Calu3 (cell line): ENCODE measurements at regions not wholly inside any gene's neighbourhood (a gene's known extent, or its start where the extent isn't known, plus 50 kb on each side); places are given as distances from the start of the nearest gene placed in this dataset.
"Not testable (repeated sequence)": the region's sequence is repeated elsewhere in the genome, so short reads cannot be mapped to it uniquely, and the experiment has no call there.

ENCODE experiments used
- BruUV-seq: library from RNA; stranded (reverse); fragments of 400-500 nt; replicated peaks from 2 replicates; lab custom pipeline; 2021; lab: Mats Ljungman, UMichigan
- CTCF ChIA-PET: fragments of 300-600 bp; sonication (Branson Sonifier 250); formaldehyde crosslinking; loops from one replicate; lab custom pipeline; 2022; ENCODE audit warnings: antibody characterized with exemption; lab: Charles Lee
- DNase-seq: peaks from one replicate; pipeline ENCODE4 v3.0.0; 2022
- H3K27ac Mint-ChIP-seq: one replicate; pipeline ENCODE4 v1.8.0; 2022; ENCODE audit warnings: mixed read lengths; ENCODE audit not compliant: unreplicated experiment
- H3K27me3 Mint-ChIP-seq: one replicate; pipeline ENCODE4 v1.8.0; 2022; ENCODE audit warnings: mixed read lengths; ENCODE audit not compliant: unreplicated experiment
- H3K36me3 Mint-ChIP-seq: one replicate; pipeline ENCODE4 v1.8.0; 2022; ENCODE audit warnings: mild to moderate bottlenecking, moderate library complexity, mixed read lengths; ENCODE audit not compliant: insufficient read depth, unreplicated experiment
- H3K4me1 Mint-ChIP-seq: one replicate; pipeline ENCODE4 v1.8.0; 2022; ENCODE audit warnings: mild to moderate bottlenecking, low read depth, mixed read lengths; ENCODE audit not compliant: unreplicated experiment
- H3K4me3 Mint-ChIP-seq: one replicate; pipeline ENCODE4 v1.8.0; 2022; ENCODE audit warnings: mild to moderate bottlenecking, low read depth, moderate library complexity, mixed read lengths; ENCODE audit not compliant: unreplicated experiment
- H3K9me3 Mint-ChIP-seq: one replicate; pipeline ENCODE4 v1.8.0; 2022; ENCODE audit warnings: low read depth, mixed read lengths; ENCODE audit not compliant: unreplicated experiment
- intact Hi-C: fragments of 100-400 bp; cut with micrococcal nuclease; formaldehyde crosslinking; loops from one replicate; pipeline ENCODE4 v1.10.0; 2022; ENCODE audit not compliant: unreplicated experiment
- TF ChIP-seq, protein P1 (sequence below): fragments of 200-600 bp; IDR thresholded peaks from one replicate; pipeline ENCODE4 v1.8.0; 2022; ENCODE audit warnings: antibody characterized with exemption; ENCODE audit not compliant: unreplicated experiment

DNA sequence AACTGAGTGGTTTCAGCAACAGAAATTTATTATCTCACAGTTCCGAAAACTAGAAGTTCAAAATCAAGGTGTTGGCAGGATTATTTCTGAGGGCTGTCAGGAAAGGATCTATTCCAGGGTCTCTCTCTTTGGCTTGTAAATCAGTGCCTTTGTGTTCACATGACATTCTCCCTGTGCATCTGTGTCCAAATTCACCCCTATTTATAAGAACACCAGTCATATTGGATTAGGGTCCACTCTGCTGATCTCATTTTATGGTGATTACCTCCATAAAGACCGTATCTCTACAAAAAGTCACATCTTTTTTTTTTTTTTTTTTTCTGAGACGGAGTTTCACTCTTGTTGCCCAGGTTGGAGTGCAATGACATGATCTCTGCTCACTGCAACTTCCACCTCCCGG lies 68.6 kb upstream of the MARCKS start:
- no peak overlapping the region for H3K27ac Mint-ChIP-seq
- no TSS peak for BruUV-seq
- H3K27me3 Mint-ChIP-seq, result no peaks in the 10 kb centered on the region
- H3K9me3 Mint-ChIP-seq, result no peaks in the 10 kb centered on the region
- CTCF ChIA-PET, result no interaction called here
- peaks cover 5% of the 10 kb centered on the region for H3K36me3 Mint-ChIP-seq
- no peak overlapping the region for H3K4me3 Mint-ChIP-seq
- intact Hi-C loops, result loop anchor here (10.0 kb wide), 1 partner anchor 154 kb away; no protein-coding TSS in a partner anchor
- H3K4me1 Mint-ChIP-seq, result peaks cover 6% of the 10 kb centered on the region
- TF ChIP-seq, protein P1, sequence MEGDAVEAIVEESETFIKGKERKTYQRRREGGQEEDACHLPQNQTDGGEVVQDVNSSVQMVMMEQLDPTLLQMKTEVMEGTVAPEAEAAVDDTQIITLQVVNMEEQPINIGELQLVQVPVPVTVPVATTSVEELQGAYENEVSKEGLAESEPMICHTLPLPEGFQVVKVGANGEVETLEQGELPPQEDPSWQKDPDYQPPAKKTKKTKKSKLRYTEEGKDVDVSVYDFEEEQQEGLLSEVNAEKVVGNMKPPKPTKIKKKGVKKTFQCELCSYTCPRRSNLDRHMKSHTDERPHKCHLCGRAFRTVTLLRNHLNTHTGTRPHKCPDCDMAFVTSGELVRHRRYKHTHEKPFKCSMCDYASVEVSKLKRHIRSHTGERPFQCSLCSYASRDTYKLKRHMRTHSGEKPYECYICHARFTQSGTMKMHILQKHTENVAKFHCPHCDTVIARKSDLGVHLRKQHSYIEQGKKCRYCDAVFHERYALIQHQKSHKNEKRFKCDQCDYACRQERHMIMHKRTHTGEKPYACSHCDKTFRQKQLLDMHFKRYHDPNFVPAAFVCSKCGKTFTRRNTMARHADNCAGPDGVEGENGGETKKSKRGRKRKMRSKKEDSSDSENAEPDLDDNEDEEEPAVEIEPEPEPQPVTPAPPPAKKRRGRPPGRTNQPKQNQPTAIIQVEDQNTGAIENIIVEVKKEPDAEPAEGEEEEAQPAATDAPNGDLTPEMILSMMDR, result no peak
- no peak for DNase-seq

DNA sequence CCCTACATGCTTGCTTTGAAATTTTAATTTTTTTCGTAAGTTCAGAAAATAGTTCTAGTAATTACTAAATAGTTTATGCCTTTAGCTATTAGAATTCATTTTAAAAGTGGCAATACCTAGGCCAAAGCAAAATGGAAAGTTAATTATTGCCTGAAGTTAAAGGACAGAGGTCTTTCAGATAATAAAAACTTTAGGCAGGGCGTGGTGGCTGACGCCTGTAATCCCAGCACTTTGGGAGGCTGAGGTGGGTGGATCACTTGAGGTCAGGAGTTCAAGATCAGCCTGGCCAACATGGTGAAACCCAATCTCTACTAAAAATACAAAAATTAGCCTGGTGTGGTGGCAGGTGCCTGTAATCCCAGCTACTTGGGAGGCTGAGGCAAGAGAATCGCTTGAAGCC lies 65.9 kb upstream of the MARCKS start:
- H3K27ac Mint-ChIP-seq, BruUV-seq, H3K9me3 Mint-ChIP-seq, H3K4me3 Mint-ChIP-seq, H3K27me3 Mint-ChIP-seq, H3K36me3 Mint-ChIP-seq, intact Hi-C loops, CTCF ChIA-PET, H3K4me1 Mint-ChIP-seq, DNase-seq: not testable (repeated sequence)

DNA sequence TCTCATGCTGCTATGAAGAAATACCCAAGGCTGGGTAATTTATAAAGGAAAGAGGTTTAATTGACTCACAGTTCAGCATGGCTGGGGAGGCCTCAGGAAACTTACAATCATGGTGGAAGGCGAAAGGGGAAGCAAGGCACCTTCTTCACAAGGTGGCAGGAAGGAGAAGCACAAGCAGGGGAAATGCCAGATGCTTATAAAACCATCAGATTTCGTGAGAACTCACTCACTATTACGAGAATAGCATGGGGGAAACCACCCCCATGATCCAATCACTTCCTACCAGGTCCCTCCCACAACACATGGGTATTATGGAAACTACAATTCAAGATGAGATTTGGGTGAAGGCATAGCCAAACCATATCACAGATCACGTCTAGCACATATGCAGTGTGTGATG lies 61.8 kb upstream of the MARCKS start:
- CTCF ChIA-PET, H3K4me3 Mint-ChIP-seq, H3K36me3 Mint-ChIP-seq, DNase-seq, H3K27me3 Mint-ChIP-seq, intact Hi-C loops, H3K9me3 Mint-ChIP-seq, BruUV-seq, H3K4me1 Mint-ChIP-seq, H3K27ac Mint-ChIP-seq: not testable (repeated sequence)

DNA sequence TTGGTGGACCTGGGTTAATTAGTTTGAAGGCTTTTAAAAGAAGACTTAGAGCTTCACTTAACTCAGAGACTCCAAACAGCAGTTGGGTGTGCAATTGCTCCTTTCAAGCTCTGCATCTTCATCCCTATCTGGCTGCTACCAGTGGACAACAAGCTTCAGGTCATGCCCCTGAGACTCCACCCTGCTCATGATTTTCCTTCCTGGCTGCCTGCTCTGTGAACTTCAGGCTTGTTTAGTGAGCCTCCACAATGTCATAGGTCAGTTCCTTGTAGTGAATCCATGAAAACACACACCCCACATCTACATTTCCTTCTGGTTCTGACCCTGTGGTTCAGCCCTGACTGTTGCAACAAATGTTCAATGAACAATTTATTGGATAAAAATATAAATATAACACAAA lies 61.1 kb upstream of the MARCKS start:
- no peak overlapping the region for H3K4me3 Mint-ChIP-seq
- intact Hi-C loops, result no loop called here
- BruUV-seq, result no TSS peak
- CTCF ChIA-PET, result no interaction called here
- no peak overlapping the region for H3K27ac Mint-ChIP-seq
- H3K4me1 Mint-ChIP-seq, result peaks cover 6% of the 10 kb centered on the region
- no peak for DNase-seq
- H3K9me3 Mint-ChIP-seq, result no peaks in the 10 kb centered on the region
- no peaks in the 10 kb centered on the region for H3K36me3 Mint-ChIP-seq
- TF ChIP-seq, protein P1, result no peak
- no peaks in the 10 kb centered on the region for H3K27me3 Mint-ChIP-seq

DNA sequence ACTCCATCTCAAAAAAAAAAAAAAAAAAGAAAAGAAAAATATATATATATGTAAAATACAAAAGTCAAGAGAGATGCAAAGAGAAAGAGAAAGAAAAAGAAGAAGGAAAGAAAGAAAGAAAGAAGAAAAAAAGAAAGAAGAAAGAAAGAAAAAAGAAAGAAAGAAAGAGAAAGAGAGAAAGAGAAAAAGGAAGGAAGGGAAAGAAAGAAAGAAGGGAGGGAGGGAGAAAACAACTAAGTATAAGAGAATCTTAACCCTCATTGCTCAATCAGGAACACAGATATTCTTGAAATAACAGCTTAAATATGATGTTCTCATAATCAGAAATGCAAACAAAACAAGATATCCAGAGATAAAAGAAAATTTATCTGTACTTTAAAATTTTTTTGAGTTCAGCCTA lies 54.4 kb upstream of the MARCKS start:
- peaks cover 2% of the 10 kb centered on the region for H3K9me3 Mint-ChIP-seq
- TF ChIP-seq, protein P1, result no peak
- no peaks in the 10 kb centered on the region for H3K4me1 Mint-ChIP-seq
- CTCF ChIA-PET, result no interaction called here
- BruUV-seq, result no TSS peak
- intact Hi-C loops, result no loop called here
- no peak overlapping the region for H3K27ac Mint-ChIP-seq
- no peak for DNase-seq
- no peak overlapping the region for H3K4me3 Mint-ChIP-seq
- no peaks in the 10 kb centered on the region for H3K36me3 Mint-ChIP-seq
- H3K27me3 Mint-ChIP-seq, result no peaks in the 10 kb centered on the region
